Thymus (tissue), 11 donors: ENCODE measurements at regions not wholly inside any gene's neighbourhood (a gene's known extent, or its start where the extent isn't known, plus 50 kb on each side); places are given as distances from the start of the nearest gene placed in this dataset.

ENCODE experiments used
- DNase-seq, 9 donors: peaks; one replicate each; pipeline ENCODE4 v3.0.0-alpha.2; 2013; ENCODE audit warnings: low spot score in 9 of 9, low read depth in 6 of 9, missing footprints in 1 of 9
- H3K27ac ChIP-seq, 2 donors: one replicate each; pipeline ENCODE4 v1.5.1; 2013; ENCODE audit warnings: control low read depth in 1 of 2, low read depth in 1 of 2, low read length in 1 of 2, mild to moderate bottlenecking in 1 of 2, moderate library complexity in 1 of 2
- H3K27me3 ChIP-seq, 2 donors: one replicate each; pipeline ENCODE4 v1.5.1; 2013; ENCODE audit warnings: low read length in 1 of 2; ENCODE audit not compliant: control insufficient read depth in 2 of 2, insufficient read depth in 1 of 2
- H3K36me3 ChIP-seq, 2 donors: one replicate each; pipeline ENCODE4 v1.5.1; 2013; ENCODE audit warnings: low read length in 1 of 2, mild to moderate bottlenecking in 1 of 2, moderate library complexity in 1 of 2; ENCODE audit not compliant: control insufficient read depth in 2 of 2, insufficient read depth in 2 of 2
- H3K4me1 ChIP-seq, 2 donors: one replicate each; pipeline ENCODE4 v1.5.1; 2013; ENCODE audit warnings: low read length in 2 of 2; ENCODE audit not compliant: control insufficient read depth in 2 of 2, insufficient read depth in 2 of 2
- H3K4me3 ChIP-seq, 2 donors: one replicate each; pipeline ENCODE4 v1.5.1; 2013; ENCODE audit warnings: low read length in 2 of 2, control low read depth in 1 of 2, mild to moderate bottlenecking in 1 of 2
- H3K9me3 ChIP-seq, 2 donors: one replicate each; pipeline ENCODE4 v1.5.1; 2013; ENCODE audit warnings: low read length in 1 of 2, mild to moderate bottlenecking in 1 of 2; ENCODE audit not compliant: control insufficient read depth in 2 of 2, insufficient read depth in 1 of 2
- WGBS: extraction: QIAGEN DNeasy Blood & Tissue Kit; methylation state at CpG from one replicate; pipeline ENCODE4 v1.1.7; 2013; 5-methylcytosine and 5-hydroxymethylcytosine counted together
- donor health status: healthy.

GRCh38 chr15:49760749-49761148 lies 139.9 kb downstream of the DTWD1 start:
- H3K36me3 ChIP-seq: no peaks in the 10 kb centered on the region
- no peak overlapping the region for H3K4me3 ChIP-seq
- no peaks in the 10 kb centered on the region for H3K27me3 ChIP-seq
- DNase-seq: no peak
- WGBS: 91% methylated on average over 1 of the region's 1 CpG
- H3K4me1 ChIP-seq: no peaks in the 10 kb centered on the region
- H3K9me3 ChIP-seq: no peaks in the 10 kb centered on the region
- no peak overlapping the region for H3K27ac ChIP-seq

- WGBS: 65% methylated on average over 1 of the region's 1 CpG
- no peaks in the 10 kb centered on the region for H3K9me3 ChIP-seq
Measured at GRCh38 chr15:49769225-49769624, 148.4 kb downstream of the DTWD1 start.

GRCh38 chr15:49789436-49789835 lies 168.6 kb downstream of the DTWD1 start:
- DNase-seq: no peak
- Histone ChIP-seq H3K4me3 (no peak overlapping the region), H3K36me3 (no peaks in the 10 kb centered on the region), H3K4me1 (no peaks in the 10 kb centered on the region), H3K27ac (no peak overlapping the region), H3K9me3 (no peaks in the 10 kb centered on the region), H3K27me3 (no peaks in the 10 kb centered on the region)

More at GRCh38 chr15:49769225-49769624, 148.4 kb downstream of the DTWD1 start:
- no peaks in the 10 kb centered on the region for H3K36me3 ChIP-seq
- no peaks in the 10 kb centered on the region for H3K4me1 ChIP-seq
- no peak for DNase-seq
- no peaks in the 10 kb centered on the region for H3K27me3 ChIP-seq
- no peak overlapping the region for H3K4me3 ChIP-seq
- no peak overlapping the region for H3K27ac ChIP-seq

- 91% methylated on average over 14 of the region's 14 CpGs for WGBS
- H3K27ac ChIP-seq: no peak overlapping the region
- H3K4me1 ChIP-seq: no peaks in the 10 kb centered on the region
- H3K27me3 ChIP-seq: no peaks in the 10 kb centered on the region
- H3K36me3 ChIP-seq: no peaks in the 10 kb centered on the region
- H3K9me3 ChIP-seq: no peaks in the 10 kb centered on the region
- no peak overlapping the region for H3K4me3 ChIP-seq
- no peak for DNase-seq
Measured at GRCh38 chr15:49793943-49794342, 173.1 kb downstream of the DTWD1 start.

GRCh38 chr15:49801796-49802195 lies 180.9 kb downstream of the DTWD1 start:
- H3K27me3 ChIP-seq: no peaks in the 10 kb centered on the region
- no peaks in the 10 kb centered on the region for H3K36me3 ChIP-seq
- H3K9me3 ChIP-seq: no peaks in the 10 kb centered on the region
- no peak overlapping the region for H3K4me3 ChIP-seq
- H3K27ac ChIP-seq: no peak overlapping the region
- H3K4me1 ChIP-seq: no peaks in the 10 kb centered on the region
- no peak for DNase-seq
